ENCODE measurements at regions not wholly inside any gene's neighbourhood (a gene's known extent, or its start where the extent isn't known, plus 50 kb on each side); places are given as distances from the start of the nearest gene placed in this dataset.
"Not testable (repeated sequence)": the region's sequence is repeated elsewhere in the genome, so short reads cannot be mapped to it uniquely, and the experiment has no call there.

DNA sequence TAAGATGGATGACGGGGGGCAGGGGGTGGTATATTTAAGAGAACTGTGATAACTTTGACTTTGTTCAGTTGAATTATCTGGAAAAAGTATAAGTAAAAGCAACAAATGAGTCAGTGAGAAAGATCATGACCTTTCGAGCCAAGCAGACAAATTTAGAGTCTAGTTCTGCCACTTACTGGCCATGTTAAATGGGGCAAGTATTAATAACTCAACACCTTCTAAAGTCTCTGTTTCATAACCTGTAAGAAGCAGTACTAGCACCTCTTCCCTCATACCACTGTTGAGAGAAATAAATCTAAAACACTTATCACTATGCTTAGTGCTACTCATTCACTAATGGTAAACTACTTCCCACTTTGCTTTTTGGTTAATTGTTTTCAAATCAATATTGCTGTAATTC lies 604.4 kb upstream of the LRRN3 start:
- DNase-seq (ENCODE audit: low spot score), result no peak

GRCh38 chr7:110502888-110503465 lies 588.0 kb upstream of the LRRN3 start:
- DNase-seq (ENCODE audit: low spot score), result no peak

GRCh38 chr7:110507369-110507768 lies 583.6 kb upstream of the LRRN3 start:
- DNase-seq (ENCODE audit: low spot score), result no peak

DNA sequence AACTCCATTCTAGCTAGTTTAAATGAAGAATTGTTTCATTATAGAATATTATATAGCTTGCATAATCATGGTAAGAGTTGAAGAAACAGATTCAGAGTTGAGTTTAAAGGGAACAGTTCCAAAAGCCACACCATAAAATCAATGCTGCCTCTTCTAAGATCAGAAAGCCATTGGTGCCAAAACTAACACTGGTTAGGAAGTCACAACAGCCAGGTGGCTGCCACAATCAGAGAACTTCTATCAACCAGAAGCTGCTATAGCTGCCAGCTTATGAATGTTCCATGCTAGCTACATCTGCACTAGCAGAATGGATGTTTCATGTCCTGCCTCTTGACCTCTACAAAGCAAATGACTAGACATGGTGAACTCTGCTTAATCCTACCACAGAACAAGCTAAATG lies 583.1 kb upstream of the LRRN3 start:
- no peak for DNase-seq (ENCODE audit: low spot score)

DNA sequence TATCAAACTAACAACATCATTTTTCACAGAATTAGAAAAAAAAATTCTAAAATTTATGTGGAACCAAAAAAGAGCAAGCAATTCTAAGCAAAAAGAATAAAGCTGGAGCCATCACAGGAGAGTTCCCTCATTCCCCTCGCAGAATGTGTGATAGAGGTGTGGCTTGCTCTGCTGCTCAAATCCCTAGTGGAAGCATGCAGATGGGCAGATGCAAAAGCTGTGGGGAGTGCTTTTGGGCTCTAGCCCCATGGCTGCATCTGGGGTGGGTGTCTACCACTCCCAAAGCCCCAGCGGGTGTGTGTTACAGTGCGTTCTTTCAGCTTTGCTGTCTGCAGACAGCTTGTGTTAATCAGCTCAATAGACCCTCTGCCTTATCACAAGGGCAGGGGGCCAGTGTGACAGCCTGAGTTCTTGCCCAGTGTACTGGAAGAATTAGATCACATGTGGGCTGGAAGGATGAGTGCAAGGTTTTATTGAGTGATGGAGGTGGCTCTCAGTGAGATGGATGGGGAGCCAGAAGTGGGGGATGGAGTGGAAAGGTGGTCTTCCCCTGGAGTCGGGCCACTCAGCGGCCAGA lies 575.9 kb upstream of the LRRN3 start:
- DNase-seq (ENCODE audit: low spot score), result not testable (repeated sequence)

- DNase-seq (ENCODE audit: low spot score), result no peak
Measured at GRCh38 chr7:110519851-110520250, 571.1 kb upstream of the LRRN3 start.

DNA sequence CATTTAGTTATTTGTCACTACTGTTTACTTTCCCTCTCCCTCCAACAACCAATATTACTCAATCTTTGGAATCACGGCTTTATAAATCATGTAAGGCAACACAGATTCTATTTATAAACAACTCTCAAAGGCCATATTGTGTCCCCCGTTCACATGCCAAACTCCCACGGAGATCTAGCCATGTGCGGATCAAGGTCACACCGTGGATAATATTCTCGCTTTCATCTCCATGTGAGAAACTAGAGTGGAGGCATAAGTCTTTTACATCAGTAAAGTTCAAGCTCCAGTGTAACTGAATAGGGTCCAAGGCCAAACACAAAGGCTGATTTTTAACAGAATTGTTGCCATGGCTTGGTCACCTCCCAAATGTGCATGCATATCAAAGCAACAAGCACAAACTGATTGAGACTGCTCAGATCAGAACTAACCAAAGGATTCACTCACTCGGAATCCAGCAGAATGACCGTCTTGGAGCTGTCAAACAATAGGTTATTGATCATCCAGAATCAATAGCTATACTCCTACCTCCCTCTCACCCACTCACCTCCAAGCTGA lies 569.5 kb upstream of the LRRN3 start:
- no peak for DNase-seq (ENCODE audit: low spot score)

- no peak for DNase-seq (ENCODE audit: low spot score)
Measured at GRCh38 chr7:110522061-110522760, 568.7 kb upstream of the LRRN3 start.

DNA sequence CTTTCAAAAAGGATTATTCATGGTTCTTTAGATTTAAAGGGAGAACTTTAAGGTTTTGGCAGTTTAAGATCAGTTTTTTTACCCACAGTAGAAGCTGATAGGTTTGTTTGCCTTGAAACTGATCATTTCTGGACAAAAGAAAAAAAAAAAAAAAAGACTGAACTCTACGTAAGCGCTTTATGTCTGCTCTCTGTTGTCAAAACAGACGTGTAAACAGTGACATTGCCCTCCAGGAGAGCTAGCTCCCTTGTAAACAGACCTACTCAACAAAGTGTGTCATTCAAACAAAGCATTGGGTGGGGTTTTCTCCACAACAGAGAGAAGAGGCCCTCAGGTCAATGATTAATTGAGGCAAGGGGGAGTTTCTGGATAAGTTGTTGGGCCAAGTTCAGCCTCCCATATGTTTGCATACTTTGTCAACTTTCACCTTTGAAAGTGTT lies 568.1 kb upstream of the LRRN3 start:
- no peak for DNase-seq (ENCODE audit: low spot score)

GRCh38 chr7:110529175-110529574 lies 561.8 kb upstream of the LRRN3 start:
- DNase-seq (ENCODE audit: low spot score), result no peak

GRCh38 chr7:110531186-110531585 lies 559.7 kb upstream of the LRRN3 start:
- no peak for DNase-seq (ENCODE audit: low spot score)

DNA sequence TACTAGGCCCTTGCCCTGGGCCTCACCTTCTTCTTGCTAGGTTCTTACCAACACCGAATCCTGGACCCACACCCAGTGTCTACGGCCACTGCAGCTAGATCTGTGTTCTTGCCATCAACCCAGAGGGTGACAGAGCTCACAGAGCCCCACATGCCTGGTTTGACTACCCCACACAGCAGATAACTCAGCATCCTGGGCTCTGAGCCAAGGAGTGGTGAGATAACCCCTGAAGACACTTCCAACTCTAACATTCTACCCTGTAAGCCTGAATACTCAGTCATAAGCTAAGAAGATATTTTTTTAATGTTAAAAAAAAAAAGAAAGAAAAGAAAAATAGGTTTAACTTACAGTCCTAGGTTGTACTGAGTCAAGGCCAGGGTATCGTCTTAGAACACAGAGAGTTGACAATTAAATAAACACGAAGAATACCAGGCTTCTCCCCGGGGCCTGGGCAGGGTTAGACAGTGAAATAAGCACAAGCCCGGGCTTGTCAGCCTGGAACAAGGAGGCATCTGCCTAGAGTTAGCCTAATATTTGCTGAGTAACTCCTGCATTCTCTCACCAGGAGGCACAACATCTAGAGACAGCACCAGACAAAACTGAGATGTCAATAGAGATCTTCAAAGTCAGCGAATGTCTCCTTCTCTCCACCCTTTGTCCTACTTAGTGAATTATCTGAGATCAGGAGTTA lies 556.5 kb upstream of the LRRN3 start:
- no peak for DNase-seq (ENCODE audit: low spot score)

GRCh38 chr7:110539216-110539615 lies 551.7 kb upstream of the LRRN3 start:
- DNase-seq (ENCODE audit: low spot score), result no peak

- no peak for DNase-seq (ENCODE audit: low spot score)
Measured at GRCh38 chr7:110541962-110542361, 549.0 kb upstream of the LRRN3 start.

- no peak for DNase-seq (ENCODE audit: low spot score)
Measured at GRCh38 chr7:110544194-110544593, 546.7 kb upstream of the LRRN3 start.

- no peak for DNase-seq (ENCODE audit: low spot score)
Measured at GRCh38 chr7:110548372-110548771, 542.6 kb upstream of the LRRN3 start.

- no peak for DNase-seq (ENCODE audit: low spot score)
Measured at GRCh38 chr7:110557136-110557535, 533.8 kb upstream of the LRRN3 start.

DNA sequence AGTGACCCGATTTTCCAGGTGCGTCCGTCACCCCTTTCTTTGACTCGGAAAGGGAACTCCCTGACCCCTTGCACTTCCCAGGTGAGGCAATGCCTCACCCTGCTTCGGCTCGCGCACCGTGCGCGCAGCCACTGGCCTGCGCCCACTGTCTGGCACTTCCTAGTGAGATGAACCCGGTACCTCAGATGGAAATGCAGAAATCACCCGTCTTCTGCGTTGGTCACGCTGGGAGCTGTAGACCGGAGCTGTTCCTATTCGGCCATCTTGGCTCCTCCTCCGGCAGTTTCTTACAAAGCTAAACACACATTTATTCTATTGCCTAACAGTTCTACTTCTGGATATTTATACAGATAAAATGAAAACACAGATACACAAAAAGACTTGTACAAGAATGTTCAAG lies 527.6 kb upstream of the LRRN3 start:
- not testable (repeated sequence) for DNase-seq (ENCODE audit: low spot score)

DNA sequence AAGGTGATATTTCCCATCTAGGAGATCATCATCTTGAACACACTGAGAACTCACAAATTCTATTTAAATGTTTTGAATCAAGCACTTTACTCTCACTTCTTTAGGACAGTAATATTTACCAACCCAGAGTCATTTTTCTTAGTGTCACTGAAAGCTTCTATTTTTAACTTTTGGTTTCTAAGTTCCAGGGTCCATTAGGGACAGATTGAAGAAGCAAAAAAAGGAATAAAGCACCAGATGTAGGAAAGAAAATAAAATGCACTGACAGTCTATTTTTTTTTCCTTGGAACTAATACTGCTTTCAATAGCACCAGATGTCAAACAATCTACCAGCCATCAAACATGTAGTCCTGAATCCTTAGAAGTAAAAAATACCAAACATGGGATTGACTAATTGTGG lies 526.7 kb upstream of the LRRN3 start:
- DNase-seq (ENCODE audit: low spot score), result no peak

DNA sequence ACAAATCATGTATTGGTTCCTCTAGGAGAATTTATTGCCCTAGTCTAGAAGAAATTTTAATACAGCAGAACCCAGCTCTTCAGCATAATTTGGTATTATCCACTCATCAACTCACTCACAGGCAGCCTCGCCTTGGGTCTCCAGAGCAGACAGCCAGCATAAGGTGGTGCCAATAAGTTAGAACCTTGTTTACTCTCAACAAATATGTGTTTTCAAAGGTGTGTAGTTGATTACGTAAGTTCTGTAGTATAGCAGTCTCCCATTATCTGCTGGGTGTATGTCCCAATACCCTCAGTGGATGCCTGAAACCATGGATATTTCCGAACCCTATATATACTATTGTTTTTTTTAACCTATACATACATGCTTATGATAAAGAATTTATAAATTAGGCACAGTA lies 522.5 kb upstream of the LRRN3 start:
- no peak for DNase-seq (ENCODE audit: low spot score)

DNA sequence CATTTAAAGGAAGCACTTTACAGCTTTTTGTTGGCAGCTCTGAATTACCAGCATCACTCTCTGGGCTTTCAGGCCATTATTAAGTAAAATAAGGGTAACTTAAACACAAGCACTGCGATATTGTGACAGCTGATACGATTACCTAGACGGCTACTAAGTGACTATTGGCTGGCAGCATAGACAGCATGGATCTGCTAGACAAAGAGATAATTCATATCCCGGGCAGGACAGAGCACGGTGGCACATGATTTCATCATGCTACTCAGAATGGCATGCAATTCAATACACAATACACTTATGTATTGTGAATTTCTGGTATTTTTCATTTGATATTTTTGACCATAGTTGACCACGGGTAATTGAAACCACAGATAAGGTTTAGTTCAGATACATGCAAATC lies 522.0 kb upstream of the LRRN3 start:
- DNase-seq (ENCODE audit: low spot score), result no peak

DNA sequence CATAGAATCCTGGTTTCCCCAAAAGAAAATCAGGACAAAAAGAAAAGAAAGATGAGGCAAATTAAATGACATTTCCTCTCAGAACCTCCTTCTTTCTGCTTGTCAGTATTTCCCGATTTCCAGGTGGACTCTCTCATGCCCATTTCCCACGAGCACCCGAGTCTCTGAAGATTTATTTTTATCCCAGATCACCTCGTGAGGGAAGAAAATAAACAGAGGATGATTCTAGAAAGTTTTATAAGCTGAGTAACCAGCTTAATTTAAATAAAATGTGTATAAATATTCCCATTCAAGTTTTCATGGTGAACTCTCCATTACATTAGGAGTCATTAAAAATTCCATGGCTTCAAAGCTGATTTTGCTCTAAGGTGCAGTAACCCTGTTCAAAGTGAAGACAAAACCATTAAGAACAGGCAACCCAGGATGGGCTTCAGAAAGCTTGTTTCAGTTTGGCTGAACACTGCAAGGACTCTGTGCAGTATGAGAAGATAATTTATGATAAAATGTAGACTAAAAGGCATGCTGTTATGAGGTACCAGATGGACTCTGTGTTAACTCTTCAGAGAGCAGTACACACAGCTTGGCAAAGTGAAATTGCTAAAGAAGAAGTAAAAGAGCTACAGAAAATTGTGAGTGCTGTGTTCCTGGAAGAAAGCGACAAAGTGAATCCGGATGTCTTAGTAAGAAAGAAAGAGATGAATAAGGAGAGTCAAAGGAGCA lies 521.3 kb upstream of the LRRN3 start:
- DNase-seq (ENCODE audit: low spot score), result no peak

Measured in AG08395 (cell line).